HepG2 (cell line): ENCODE measurements at regions not wholly inside any gene's neighbourhood (a gene's known extent, or its start where the extent isn't known, plus 50 kb on each side); places are given as distances from the start of the nearest gene placed in this dataset.
A peak's percentile ranks its signal among the peaks of the same experiment; 100 is the strongest.

Source experiments
- ATAC-seq: fragments of 200-7000 bp; cut with Tn5 transposase; 3 replicates; pipeline ENCODE4 v1.9.1; 2020; ENCODE audit warnings: mild to moderate bottlenecking, moderate library complexity
- BruUV-seq: library from RNA; stranded (reverse); fragments of 400-500 nt; replicated peaks from 2 replicates; lab custom pipeline; 2021; lab: Mats Ljungman, UMichigan
- CTCF ChIA-PET: fragments of 300-600 bp; formaldehyde crosslinking; extraction: SDS; loops from one replicate; lab custom pipeline; 2021; ENCODE audit warnings: low total read pairs, inconsistent platforms, low intra/inter-chr PET ratio; lab: Yijun Ruan, JAX
- POLR2A ChIA-PET: fragments of 350-600 bp; sonication (Branson Sonifier 250); formaldehyde crosslinking; loops from one replicate; lab custom pipeline; 2020; ENCODE audit warnings: antibody characterized with exemption, inconsistent platforms; lab: Yijun Ruan, JAX
- DNase-seq: peaks from one replicate; pipeline ENCODE4 v3.0.0-alpha.2; 2015; ENCODE audit warnings: low spot score
- FAIRE-seq: peaks from 3 replicates; lab custom pipeline; 2011; peaks lifted over from hg19 to GRCh38; lab: Jason Lieb, UNC
- H2AFZ ChIP-seq: one replicate; pipeline ENCODE4 v1.6.1; 2011; ENCODE audit warnings: low read length, inconsistent platforms
- H3K27ac ChIP-seq: fragments of 300-600 bp; 3 replicates; pipeline ENCODE4 v1.8.0; 2011; ENCODE audit warnings: mixed run types, mild to moderate bottlenecking, mixed read lengths, low read length, inconsistent platforms; ENCODE audit not compliant: insufficient read depth; ENCODE audit errors: extremely low read length
- H3K27me3 ChIP-seq, 2 experiments: fragments of 200-600 bp in 1 of 2; 2 replicates in 1 of 2; 3 replicates in 1 of 2; pipeline versions ENCODE4 v1.6.0 to v1.8.0; 2011; ENCODE audit warnings: low read length in 2 of 2, mild to moderate bottlenecking in 2 of 2, moderate library complexity in 2 of 2, inconsistent platforms in 1 of 2; ENCODE audit not compliant: insufficient read depth in 2 of 2, control insufficient read depth in 1 of 2
- H3K36me3 ChIP-seq, 2 experiments: fragments of 200-600 bp in 1 of 2; replicated peaks in 1 of 2; 2 replicates in 1 of 2; 3 replicates in 1 of 2; pipeline versions ENCODE4 v1.5.1 to v1.8.0; 2011; ENCODE audit warnings: low read length in 2 of 2, inconsistent platforms in 1 of 2; ENCODE audit not compliant: insufficient read depth in 2 of 2, control insufficient read depth in 1 of 2
- H3K4me1 ChIP-seq: 2 replicates; pipeline ENCODE4 v1.5.1; 2012; ENCODE audit warnings: low read length, inconsistent platforms; ENCODE audit not compliant: insufficient read depth
- H3K4me2 ChIP-seq: 2 replicates; pipeline ENCODE4 v1.6.0; 2011; ENCODE audit warnings: low read depth, low read length, inconsistent platforms
- H3K4me3 ChIP-seq, 3 experiments: fragments of 200-600 bp in 1 of 3; sonication (generic), shearing (Covaris generic) in 1 of 3; replicated peaks in 1 of 3; 2 replicates each; pipeline ENCODE4 v1.5.1; 2011 to 2016; ENCODE audit warnings: low read length in 3 of 3, inconsistent platforms in 2 of 3, low read depth in 2 of 3, mild to moderate bottlenecking in 2 of 3, control low read depth in 1 of 3, mixed read lengths in 1 of 3; ENCODE audit not compliant: insufficient read depth in 1 of 3
- H3K79me2 ChIP-seq: one replicate; pipeline ENCODE4 v1.6.1; 2011; ENCODE audit warnings: low read length, inconsistent platforms; ENCODE audit not compliant: insufficient read depth
- H3K9ac ChIP-seq: 2 replicates; pipeline ENCODE4 v1.6.0; 2011; ENCODE audit warnings: mild to moderate bottlenecking, low read depth, low read length, inconsistent platforms; ENCODE audit not compliant: insufficient read depth
- H3K9me3 ChIP-seq: 2 replicates; pipeline ENCODE4 v1.5.1; 2012; ENCODE audit warnings: mild to moderate bottlenecking, low read length
- H4K20me1 ChIP-seq: 2 replicates; pipeline ENCODE4 v1.6.0; 2011; ENCODE audit warnings: inconsistent platforms, mild to moderate bottlenecking, low read length, moderate library complexity; ENCODE audit not compliant: insufficient read depth
- KLF11 ChIP-seq: IDR thresholded peaks from 2 replicates; pipeline ENCODE4 v1.6.1; 2016; ENCODE audit warnings: missing compliant biosample characterization
- KLF16 ChIP-seq, 2 experiments: sonication (generic) in 1 of 2; formaldehyde crosslinking in 1 of 2; IDR thresholded peaks; 2 replicates each; pipeline versions ENCODE4 v1.6.1 to v1.8.0; 2016 to 2023; ENCODE audit warnings: missing genetic modification reagents in 2 of 2, missing compliant biosample characterization in 1 of 2
- PITX1 ChIP-seq: sonication (generic); formaldehyde crosslinking; IDR thresholded peaks from 2 replicates; pipeline ENCODE4 v1.5.1; 2020; ENCODE audit warnings: mild to moderate bottlenecking, missing genetic modification reagents
- THYN1 ChIP-seq: sonication (generic); formaldehyde crosslinking; IDR thresholded peaks from 2 replicates; pipeline ENCODE4 v1.8.1; 2023; ENCODE audit warnings: low read depth, mild to moderate bottlenecking, moderate library complexity, missing genetic modification reagents, borderline replicate concordance
- U2AF2 ChIP-seq: fragments of 200-400 bp; formaldehyde crosslinking; IDR thresholded peaks from 2 replicates; pipeline ENCODE4 v1.6.1; 2017; ENCODE audit warnings: low read depth, mild to moderate bottlenecking, low read length
- ZNF12 ChIP-seq: sonication (generic); formaldehyde crosslinking; IDR thresholded peaks from 2 replicates; pipeline ENCODE4 v1.5.0; 2020; ENCODE audit warnings: missing genetic modification reagents
- ZNF362 ChIP-seq: sonication (generic); formaldehyde crosslinking; IDR thresholded peaks from 2 replicates; pipeline ENCODE4 v1.4.0; 2020; ENCODE audit warnings: missing genetic modification reagents, mild to moderate bottlenecking, borderline replicate concordance
- WGBS: methylation state at CpG from one replicate; pipeline ENCODE4 v1.1.6; 2017; ENCODE audit warnings: low lambda C conversion rate; 5-methylcytosine and 5-hydroxymethylcytosine counted together
- in situ Hi-C: cut with HindIII; loops from 2 replicates; pipeline ENCODE4 v1.10.0; 2017; ENCODE audit warnings: low pct_unique_long_range_greater_than_20kb; ENCODE audit not compliant: extremely low pct_ligation_motif_present
- intact Hi-C: fragments of 100-400 bp; cut with micrococcal nuclease; formaldehyde crosslinking; loops from one replicate; pipeline ENCODE4 v1.10.0; 2022; ENCODE audit not compliant: unreplicated experiment

GRCh38 chr6:14051355-14051754 is 66.2 kb upstream of the CD83 start:
- no peak for DNase-seq
- in situ Hi-C loops: loop anchor here (10.0 kb wide), 1 partner anchor 257 kb away; no protein-coding TSS in a partner anchor
- intact Hi-C loops: no loop called here
- H3K4me3 ChIP-seq: no peak overlapping the region
- H3K27ac ChIP-seq: no peak overlapping the region
- H2AFZ ChIP-seq: no peak overlapping the region
- POLR2A ChIA-PET: no interaction called here
- BruUV-seq: no TSS peak
- no peaks in the 10 kb centered on the region for H3K4me1 ChIP-seq
- peaks cover 0 to 19% of the 10 kb centered on the region in 2 experiments; a peak in 1 of 5 replicates for H3K27me3 ChIP-seq
- 0% methylated on average over 2 of the region's 2 CpGs for WGBS
- CTCF ChIA-PET: no interaction called here
- H3K79me2 ChIP-seq: no peaks in the 10 kb centered on the region
- no peak for ATAC-seq
- no peaks in the 10 kb centered on the region for H3K36me3 ChIP-seq
- H3K9me3 ChIP-seq: no peaks in the 10 kb centered on the region
- TF ChIP-seq U2AF2: no peak
- no peak for TF ChIP-seq ZNF362
- TF ChIP-seq KLF16 (CRISPR knock-in tag; IDR thresholded peaks at IDR 0.05): no peak
- TF ChIP-seq PITX1 (CRISPR knock-in tag): no peak
- no peak for TF ChIP-seq KLF11 (CRISPR knock-in tag)
- FAIRE-seq: no peak
- H3K4me2 ChIP-seq: no peak overlapping the region
- H4K20me1 ChIP-seq: no peaks in the 10 kb centered on the region
- H3K9ac ChIP-seq: no peak overlapping the region

GRCh38 chr6:14053811-14054210 is 63.8 kb upstream of the CD83 start:
- in situ Hi-C loops (loop anchor here (10.0 kb wide), 1 partner anchor 259 kb away; no protein-coding TSS in a partner anchor), intact Hi-C loops (no loop called here)
- DNase-seq (no peak), ATAC-seq (no peak), FAIRE-seq (peak; percentile 12)
- H3K27me3 ChIP-seq: peaks cover 0 to 28% of the 10 kb centered on the region in 2 experiments; a peak in 2 of 5 replicates
- no peak overlapping the region for H2AFZ ChIP-seq
- 0% methylated on average over 2 of the region's 2 CpGs for whole genome bisulfite sequencing
- CTCF ChIA-PET: no interaction called here
- TF ChIP-seq ZNF12: 0 out of 2 replicates have a peak, but pooled peaks have one; percentile 27
- no peak for TF ChIP-seq THYN1
- no peaks in the 10 kb centered on the region for H3K79me2 ChIP-seq
- H3K4me2 ChIP-seq: no peak overlapping the region
- H3K4me1 ChIP-seq: no peaks in the 10 kb centered on the region
- no peaks in the 10 kb centered on the region for H3K9me3 ChIP-seq
- POLR2A ChIA-PET: no interaction called here
- no peak overlapping the region for H3K4me3 ChIP-seq
- no peak overlapping the region for H3K27ac ChIP-seq
- no peaks in the 10 kb centered on the region for H4K20me1 ChIP-seq
- H3K36me3 ChIP-seq: no peaks in the 10 kb centered on the region
- no peak overlapping the region for H3K9ac ChIP-seq
- no TSS peak for BruUV-seq
